GM23338 (cell line): ENCODE measurements at regions not wholly inside any gene's neighbourhood (a gene's known extent, or its start where the extent isn't known, plus 50 kb on each side); places are given as distances from the start of the nearest gene placed in this dataset.

ENCODE experiments used
- ATAC-seq: fragments of 200-7000 bp; cut with Tn5 transposase; 3 replicates; pipeline ENCODE4 v1.9.1; 2020
- DNase-seq: peaks from one replicate; pipeline ENCODE4 v3.0.0-alpha.2; 2015; ENCODE audit warnings: low spot score
- H2AFZ ChIP-seq: fragments of 200-600 bp; sonication (generic); 2 replicates; pipeline ENCODE4 v1.8.0; 2016; ENCODE audit warnings: antibody characterized with exemption, mild to moderate bottlenecking, moderate library complexity
- H3F3A ChIP-seq: fragments of 200-600 bp; sonication (generic); replicated peaks from 2 replicates; pipeline ENCODE4 v1.8.0; 2017; ENCODE audit warnings: antibody characterized with exemption, mixed run types, low read depth
- H3K27ac ChIP-seq: fragments of 200-600 bp; sonication (generic); 2 replicates; pipeline ENCODE4 v1.6.1; 2016; ENCODE audit warnings: low read depth
- H3K27me3 ChIP-seq: fragments of 200-600 bp; sonication (generic); 2 replicates; pipeline ENCODE4 v1.8.0; 2016; ENCODE audit warnings: mild to moderate bottlenecking, mixed run types, moderate library complexity; ENCODE audit not compliant: insufficient read depth
- H3K36me3 ChIP-seq: fragments of 200-600 bp; sonication (generic); 2 replicates; pipeline ENCODE4 v1.8.0; 2016; ENCODE audit warnings: mild to moderate bottlenecking; ENCODE audit not compliant: insufficient read depth
- H3K4me1 ChIP-seq: fragments of 200-600 bp; sonication (generic); 2 replicates; pipeline ENCODE4 v1.8.0; 2016; ENCODE audit warnings: mild to moderate bottlenecking, moderate library complexity; ENCODE audit not compliant: insufficient read depth
- H3K4me2 ChIP-seq: fragments of 200-600 bp; sonication (generic); 2 replicates; pipeline ENCODE4 v1.7.1; 2017; ENCODE audit warnings: mixed run types
- H3K4me3 ChIP-seq: fragments of 200-600 bp; sonication (generic); 2 replicates; pipeline ENCODE4 v1.6.1; 2016; ENCODE audit warnings: mixed run types
- H3K79me2 ChIP-seq: fragments of 200-600 bp; sonication (generic); replicated peaks from 2 replicates; pipeline ENCODE4 v1.8.0; 2017; ENCODE audit warnings: mild to moderate bottlenecking; ENCODE audit not compliant: insufficient read depth
- H3K9me2 ChIP-seq: fragments of 200-600 bp; sonication (generic); 2 replicates; pipeline ENCODE4 v1.8.0; 2017; ENCODE audit not compliant: insufficient read depth
- H4K20me1 ChIP-seq: fragments of 200-600 bp; sonication (generic); replicated peaks from 2 replicates; pipeline ENCODE4 v1.8.0; 2017; ENCODE audit warnings: mild to moderate bottlenecking; ENCODE audit not compliant: insufficient read depth
- H3K27ac Mint-ChIP-seq: 2 replicates; pipeline ENCODE4 v1.8.0; 2020; ENCODE audit warnings: inconsistent platforms, mild to moderate bottlenecking, moderate library complexity, mixed read lengths
- H3K27me3 Mint-ChIP-seq: 3 replicates; pipeline ENCODE4 v1.8.0; 2022; ENCODE audit warnings: low read depth, mild to moderate bottlenecking, moderate library complexity, mixed read lengths, inconsistent platforms; ENCODE audit not compliant: insufficient read depth, poor library complexity
- H3K36me3 Mint-ChIP-seq: 3 replicates; pipeline ENCODE4 v1.8.0; 2021; ENCODE audit warnings: low read depth, mild to moderate bottlenecking, inconsistent platforms, moderate library complexity, mixed read lengths
- H3K4me1 Mint-ChIP-seq: 3 replicates; pipeline ENCODE4 v1.8.0; 2020; ENCODE audit warnings: mild to moderate bottlenecking, inconsistent platforms, mixed read lengths
- H3K4me3 Mint-ChIP-seq: 3 replicates; pipeline ENCODE4 v1.8.0; 2021; ENCODE audit warnings: moderate library complexity, mild to moderate bottlenecking, inconsistent platforms, mixed read lengths
- H3K9me3 Mint-ChIP-seq: 3 replicates; pipeline ENCODE4 v1.8.0; 2020; ENCODE audit warnings: moderate library complexity, mild to moderate bottlenecking, inconsistent platforms, mixed read lengths
- CREB1 ChIP-seq: fragments of 250-450 bp; sonication (Bioruptor Pico); IDR thresholded peaks from 2 replicates; pipeline ENCODE4 v1.5.0; 2020; ENCODE audit warnings: low read depth, mild to moderate bottlenecking, moderate library complexity
- CTCF ChIP-seq, 2 experiments: fragments of 200-600 bp in 1 of 2; sonication (generic) in 1 of 2; conservative IDR thresholded peaks; 2 replicates each; pipeline versions ENCODE4 v1.5.1 to v1.6.1; 2016 to 2017; ENCODE audit warnings: antibody characterized with exemption in 2 of 2, low read depth in 2 of 2, mild to moderate bottlenecking in 2 of 2, moderate library complexity in 1 of 2
- EZH2 ChIP-seq: fragments of 200-600 bp; sonication (generic); IDR thresholded peaks from one replicate; pipeline ENCODE4 v1.8.0; 2017; ENCODE audit warnings: antibody characterized with exemption, mild to moderate bottlenecking, low read depth; ENCODE audit not compliant: unreplicated experiment
- EZH2phosphoT487 ChIP-seq: fragments of 200-600 bp; sonication (generic); IDR thresholded peaks from one replicate; pipeline ENCODE4 v1.8.1; 2018; ENCODE audit warnings: antibody characterized with exemption; ENCODE audit not compliant: unreplicated experiment
- JUNB ChIP-seq: IDR thresholded peaks from one replicate; pipeline ENCODE4 v1.6.1; 2016; ENCODE audit warnings: antibody characterized with exemption; ENCODE audit not compliant: unreplicated experiment
- NANOG ChIP-seq: IDR thresholded peaks from 2 replicates; pipeline ENCODE4 v1.6.1; 2016; ENCODE audit warnings: antibody characterized with exemption, borderline replicate concordance
- POLR2AphosphoS5 ChIP-seq: IDR thresholded peaks from 2 replicates; pipeline ENCODE4 v1.6.1; 2016; ENCODE audit warnings: antibody characterized with exemption, low read depth
- STAT1 ChIP-seq: IDR thresholded peaks from one replicate; pipeline ENCODE4 v1.6.1; 2016; ENCODE audit warnings: antibody characterized with exemption; ENCODE audit not compliant: unreplicated experiment
- ZNF114 ChIP-seq: fragments of 250-450 bp; sonication (Bioruptor Pico); IDR thresholded peaks from 2 replicates; pipeline ENCODE4 v1.5.0; 2020; ENCODE audit warnings: mild to moderate bottlenecking, moderate library complexity
- ZNF331 ChIP-seq: fragments of 250-450 bp; sonication (Bioruptor Pico); IDR thresholded peaks from 2 replicates; pipeline ENCODE4 v1.5.0; 2020; ENCODE audit warnings: low read depth, mild to moderate bottlenecking, moderate library complexity
- ZNF462 ChIP-seq: fragments of 250-450 bp; sonication (Bioruptor Pico); IDR thresholded peaks from 2 replicates; pipeline ENCODE4 v1.5.0; 2020; ENCODE audit warnings: mild to moderate bottlenecking, moderate library complexity
- TF ChIP-seq, protein P1 (sequence below): IDR thresholded peaks from 2 replicates; pipeline ENCODE4 v1.6.1; 2016; ENCODE audit warnings: antibody characterized with exemption
- TF ChIP-seq, protein P2 (sequence below): IDR thresholded peaks from one replicate; pipeline ENCODE4 v1.6.1; 2018; ENCODE audit warnings: antibody characterized with exemption; ENCODE audit not compliant: unreplicated experiment

- Histone ChIP-seq H3K27me3 (no peaks in the 10 kb centered on the region), H3K36me3 (no peaks in the 10 kb centered on the region), H3F3A (no peaks in the 10 kb centered on the region), H3K4me3 (no peak overlapping the region), H3K4me1 (peaks cover 9% of the 10 kb centered on the region), H3K4me2 (no peak overlapping the region), H3K9me2 (no peaks in the 10 kb centered on the region), H2AFZ (no peak overlapping the region), H3K27ac (no peak overlapping the region), H3K79me2 (no peaks in the 10 kb centered on the region), H4K20me1 (no peaks in the 10 kb centered on the region)
- no peak for ATAC-seq
- TF ChIP-seq, protein P1, sequence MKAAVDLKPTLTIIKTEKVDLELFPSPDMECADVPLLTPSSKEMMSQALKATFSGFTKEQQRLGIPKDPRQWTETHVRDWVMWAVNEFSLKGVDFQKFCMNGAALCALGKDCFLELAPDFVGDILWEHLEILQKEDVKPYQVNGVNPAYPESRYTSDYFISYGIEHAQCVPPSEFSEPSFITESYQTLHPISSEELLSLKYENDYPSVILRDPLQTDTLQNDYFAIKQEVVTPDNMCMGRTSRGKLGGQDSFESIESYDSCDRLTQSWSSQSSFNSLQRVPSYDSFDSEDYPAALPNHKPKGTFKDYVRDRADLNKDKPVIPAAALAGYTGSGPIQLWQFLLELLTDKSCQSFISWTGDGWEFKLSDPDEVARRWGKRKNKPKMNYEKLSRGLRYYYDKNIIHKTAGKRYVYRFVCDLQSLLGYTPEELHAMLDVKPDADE, result no peak
- TF ChIP-seq ZNF331 (CRISPR knock-in tag) (no peak), EZH2phosphoT487 (no peak), NANOG (no peak), JUNB (no peak), ZNF114 (CRISPR knock-in tag) (no peak), CREB1 (CRISPR knock-in tag) (no peak), CTCF (conservative IDR thresholded peaks at IDR 0.05; ENCODE audit: low read depth in 2 of 2) (no peak), STAT1 (no peak), POLR2AphosphoS5 (no peak), ZNF462 (CRISPR knock-in tag) (no peak), EZH2 (no peak)
- TF ChIP-seq, protein P2, sequence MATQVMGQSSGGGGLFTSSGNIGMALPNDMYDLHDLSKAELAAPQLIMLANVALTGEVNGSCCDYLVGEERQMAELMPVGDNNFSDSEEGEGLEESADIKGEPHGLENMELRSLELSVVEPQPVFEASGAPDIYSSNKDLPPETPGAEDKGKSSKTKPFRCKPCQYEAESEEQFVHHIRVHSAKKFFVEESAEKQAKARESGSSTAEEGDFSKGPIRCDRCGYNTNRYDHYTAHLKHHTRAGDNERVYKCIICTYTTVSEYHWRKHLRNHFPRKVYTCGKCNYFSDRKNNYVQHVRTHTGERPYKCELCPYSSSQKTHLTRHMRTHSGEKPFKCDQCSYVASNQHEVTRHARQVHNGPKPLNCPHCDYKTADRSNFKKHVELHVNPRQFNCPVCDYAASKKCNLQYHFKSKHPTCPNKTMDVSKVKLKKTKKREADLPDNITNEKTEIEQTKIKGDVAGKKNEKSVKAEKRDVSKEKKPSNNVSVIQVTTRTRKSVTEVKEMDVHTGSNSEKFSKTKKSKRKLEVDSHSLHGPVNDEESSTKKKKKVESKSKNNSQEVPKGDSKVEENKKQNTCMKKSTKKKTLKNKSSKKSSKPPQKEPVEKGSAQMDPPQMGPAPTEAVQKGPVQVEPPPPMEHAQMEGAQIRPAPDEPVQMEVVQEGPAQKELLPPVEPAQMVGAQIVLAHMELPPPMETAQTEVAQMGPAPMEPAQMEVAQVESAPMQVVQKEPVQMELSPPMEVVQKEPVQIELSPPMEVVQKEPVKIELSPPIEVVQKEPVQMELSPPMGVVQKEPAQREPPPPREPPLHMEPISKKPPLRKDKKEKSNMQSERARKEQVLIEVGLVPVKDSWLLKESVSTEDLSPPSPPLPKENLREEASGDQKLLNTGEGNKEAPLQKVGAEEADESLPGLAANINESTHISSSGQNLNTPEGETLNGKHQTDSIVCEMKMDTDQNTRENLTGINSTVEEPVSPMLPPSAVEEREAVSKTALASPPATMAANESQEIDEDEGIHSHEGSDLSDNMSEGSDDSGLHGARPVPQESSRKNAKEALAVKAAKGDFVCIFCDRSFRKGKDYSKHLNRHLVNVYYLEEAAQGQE, result no peak
- H3K36me3 Mint-ChIP-seq, result no peaks in the 10 kb centered on the region
- H3K4me1 Mint-ChIP-seq, result peaks cover 5% of the 10 kb centered on the region; the same call in 2 of the 3 replicates
- no peaks in the 10 kb centered on the region; the same call in 2 of the 3 replicates for H3K9me3 Mint-ChIP-seq
- H3K27ac Mint-ChIP-seq, result no peak overlapping the region
- no peak overlapping the region for H3K4me3 Mint-ChIP-seq
- H3K27me3 Mint-ChIP-seq, result no peaks in the 10 kb centered on the region
- no peak for DNase-seq
These were observed 96.5 kb upstream of the SALL4 start for GRCh38 chr20:51898788-51899187.
